HG02642 (cell line): ENCODE measurements at regions not wholly inside any gene's neighbourhood (a gene's known extent, or its start where the extent isn't known, plus 50 kb on each side); places are given as distances from the start of the nearest gene placed in this dataset.
A peak's percentile ranks its signal among the peaks of the same experiment; 100 is the strongest.

Experiments
- ATAC-seq: cut with Tn5 transposase; IDR thresholded peaks from one replicate; pipeline ENCODE4 v1.9.1; 2021; ENCODE audit warnings: mild to moderate bottlenecking; ENCODE audit not compliant: unreplicated experiment, poor library complexity

DNA sequence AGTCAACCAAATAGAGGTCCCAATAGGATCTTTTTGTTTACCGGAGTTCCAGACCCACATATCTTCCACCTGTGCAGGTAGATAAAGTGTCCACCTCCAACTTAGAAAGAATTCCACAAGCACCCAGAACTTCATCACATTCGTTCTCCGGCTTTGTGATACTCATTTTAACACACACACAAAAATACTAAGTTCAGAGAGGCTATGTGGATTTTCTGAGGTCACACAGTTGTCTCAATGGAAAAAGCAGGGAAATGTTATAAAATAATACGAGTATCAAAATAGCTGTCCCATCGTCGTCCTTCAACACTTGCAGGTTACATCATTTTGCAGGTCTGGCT is 137.5 kb downstream of the TMCO5A start:
- no peak for ATAC-seq

DNA sequence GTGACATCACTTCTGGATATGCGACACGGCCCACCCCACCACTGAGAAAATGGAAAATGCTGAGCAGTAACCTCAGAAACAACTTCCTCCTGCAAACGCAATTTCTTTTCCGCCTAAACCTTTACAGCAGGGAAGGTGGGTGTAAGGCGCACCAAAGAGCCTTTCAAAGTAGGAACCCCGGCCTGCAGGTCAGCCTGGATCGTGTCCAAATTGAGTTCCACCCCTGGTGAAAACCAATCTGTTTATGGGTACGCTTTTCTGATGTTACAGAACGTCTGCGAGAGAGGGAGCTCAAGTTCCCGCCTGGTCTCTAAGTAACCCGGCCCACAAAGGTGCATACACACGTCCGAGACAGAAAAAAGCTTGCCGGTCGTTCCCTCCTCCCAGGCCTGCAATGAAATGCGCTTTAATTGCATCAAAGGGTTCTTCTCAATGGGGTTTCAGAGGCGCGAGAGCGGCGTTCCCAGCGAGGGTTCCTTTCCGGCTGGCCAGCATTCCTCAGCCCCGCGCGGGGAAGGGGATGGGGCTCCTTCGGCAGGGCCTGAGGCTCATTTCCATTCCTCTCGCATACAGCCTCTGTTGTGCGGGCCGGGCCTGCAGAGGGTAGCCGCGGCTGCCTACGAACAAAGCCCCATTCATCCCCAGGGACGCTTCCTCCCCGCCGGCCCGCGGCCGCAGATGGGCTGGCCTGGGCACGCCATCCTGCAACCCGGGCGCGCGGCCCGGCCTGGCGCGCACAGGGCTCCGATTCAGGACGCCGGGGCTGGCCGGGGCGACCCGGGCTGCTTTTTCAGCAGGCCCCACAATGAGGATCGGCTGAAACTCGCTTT is 138.1 kb downstream of the TMCO5A start:
- ATAC-seq = peak; percentile 70

- ATAC-seq = no peak
These were observed 138.9 kb downstream of the TMCO5A start for GRCh38 chr15:38073178-38073946.

GRCh38 chr15:38074029-38074428 is 139.6 kb downstream of the TMCO5A start:
- no peak for ATAC-seq

- ATAC-seq = no peak
These were observed 141.0 kb downstream of the TMCO5A start for GRCh38 chr15:38075466-38075865.

- no peak for ATAC-seq
These were observed 142.3 kb downstream of the TMCO5A start for GRCh38 chr15:38076786-38077185.

GRCh38 chr15:38079236-38079635 is 144.8 kb downstream of the TMCO5A start:
- ATAC-seq = no peak

- ATAC-seq = no peak
These were observed 146.3 kb downstream of the TMCO5A start for GRCh38 chr15:38080651-38081275.

- ATAC-seq = peak; percentile 75
These were observed 149.8 kb downstream of the TMCO5A start for GRCh38 chr15:38084289-38084688.

DNA sequence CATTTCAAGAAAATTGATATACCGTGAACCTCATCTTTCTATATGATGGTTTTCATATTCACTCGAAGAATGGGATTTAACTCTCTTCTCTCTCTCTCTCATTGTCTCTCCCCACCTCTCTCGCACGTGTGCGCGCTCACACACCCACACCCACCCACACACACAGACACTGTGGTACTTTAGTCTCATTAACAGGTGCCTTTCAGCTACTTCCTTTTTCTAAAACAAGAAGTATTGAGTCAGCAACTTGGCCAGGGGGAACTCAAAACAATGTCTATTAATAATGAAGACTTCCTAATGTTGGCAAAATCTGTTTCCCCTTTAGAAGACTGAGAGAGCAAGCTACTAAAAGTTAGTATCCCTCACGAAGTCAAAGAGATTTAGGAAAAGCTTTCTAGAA is 150.7 kb downstream of the TMCO5A start:
- peak; percentile 88 for ATAC-seq

- peak; percentile 37 for ATAC-seq
These were observed 151.6 kb downstream of the TMCO5A start for GRCh38 chr15:38085931-38086568.

DNA sequence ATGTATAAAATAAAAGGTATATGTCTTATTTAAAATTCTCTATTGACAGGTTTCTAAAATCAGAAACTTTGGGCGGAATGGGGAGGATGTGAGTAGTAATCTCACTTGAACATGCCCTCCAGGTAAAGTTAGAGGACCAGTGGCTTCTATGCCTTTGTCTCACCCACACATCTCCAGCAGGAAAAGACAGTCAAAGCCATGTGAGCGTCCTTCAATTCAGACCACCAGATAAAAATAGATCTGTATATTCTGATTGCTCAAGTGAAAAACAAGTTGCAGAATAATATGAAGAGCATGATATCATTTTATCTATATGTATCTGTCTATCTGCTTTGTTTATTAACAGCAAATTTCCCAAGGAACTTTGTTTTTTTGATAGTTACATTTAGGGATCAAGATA is 152.2 kb downstream of the TMCO5A start:
- ATAC-seq = no peak

DNA sequence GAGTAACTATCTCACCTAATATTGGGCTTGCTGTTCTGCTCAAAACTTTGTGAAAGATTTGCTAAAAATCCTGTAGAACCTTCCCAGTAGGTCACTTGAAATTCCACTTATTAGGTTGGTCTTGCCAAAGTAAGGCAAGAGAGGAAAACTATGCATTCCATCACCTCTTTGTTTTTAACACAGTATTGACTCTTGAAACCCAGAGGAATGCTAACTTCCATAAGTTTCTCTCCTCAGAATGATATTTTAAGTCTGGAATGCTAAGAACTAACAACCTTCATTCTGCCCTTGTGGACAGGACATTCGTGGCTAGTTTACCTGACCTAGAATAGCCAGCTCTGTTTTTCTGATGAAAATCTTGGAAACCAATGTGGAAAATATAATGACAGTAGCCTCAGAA is 154.5 kb downstream of the TMCO5A start:
- no peak for ATAC-seq

DNA sequence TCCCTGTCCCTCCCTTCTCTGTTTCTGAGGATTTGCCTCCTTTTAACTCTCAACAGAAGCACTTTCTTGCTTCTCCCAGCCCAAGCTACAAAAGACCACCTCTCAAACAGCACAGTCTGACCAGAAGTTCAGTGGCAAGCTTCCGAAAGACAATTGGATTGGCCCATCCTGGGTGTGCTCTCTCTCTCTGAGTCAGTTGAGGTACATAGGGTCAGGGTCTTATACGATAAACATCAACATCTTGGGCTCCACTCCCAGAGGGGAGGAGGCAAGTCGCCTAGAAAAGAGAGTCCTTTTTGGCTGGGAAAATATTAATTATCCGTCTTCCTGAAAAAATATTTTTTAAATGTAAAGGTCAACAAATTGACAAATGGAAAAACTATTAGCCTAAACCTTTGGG is 155.8 kb downstream of the TMCO5A start:
- no peak for ATAC-seq

- ATAC-seq = no peak
These were observed 156.2 kb downstream of the TMCO5A start for GRCh38 chr15:38090678-38091077.

GRCh38 chr15:38091078-38091645 is 156.7 kb downstream of the TMCO5A start:
- no peak for ATAC-seq

DNA sequence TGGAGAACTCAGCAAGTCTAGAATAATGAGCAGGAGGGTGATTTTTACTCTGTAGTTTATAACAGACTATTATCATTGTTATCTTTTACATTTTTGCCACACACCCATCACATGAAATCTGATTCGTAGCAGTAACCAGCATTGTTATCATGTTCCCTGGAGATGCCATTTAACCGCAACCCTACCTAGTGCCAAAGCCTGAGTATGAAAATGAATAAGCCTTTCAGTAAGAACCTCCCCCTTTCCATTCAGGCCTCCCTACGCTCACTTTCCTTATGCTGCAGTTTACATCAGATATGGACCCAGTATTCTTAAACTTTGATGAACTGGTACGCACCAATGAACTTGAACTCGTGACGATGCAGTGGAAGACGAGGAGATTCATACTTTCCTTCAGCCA is 158.7 kb upstream of the SPRED1 start:
- no peak for ATAC-seq

DNA sequence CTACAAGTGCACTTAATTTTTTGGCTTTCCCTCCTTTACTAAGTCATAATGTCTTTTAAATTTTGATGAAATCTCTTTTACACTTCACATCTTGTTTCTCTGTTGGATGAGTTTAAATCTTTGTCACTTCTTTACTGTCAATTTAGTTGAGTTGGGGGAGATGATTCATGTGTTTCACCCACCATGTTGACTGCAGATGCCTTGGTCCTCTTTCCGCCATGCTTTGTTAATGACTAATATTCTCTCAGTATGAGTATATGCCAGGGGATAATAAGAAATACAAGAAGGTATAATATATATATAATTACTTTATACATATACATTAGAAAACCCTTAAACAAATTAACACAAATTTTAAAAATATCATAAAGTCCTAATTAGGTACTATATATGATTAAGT is 149.7 kb upstream of the SPRED1 start:
- no peak for ATAC-seq

GRCh38 chr15:38103564-38103963 is 149.1 kb upstream of the SPRED1 start:
- no peak for ATAC-seq

- ATAC-seq = no peak
These were observed 141.6 kb upstream of the SPRED1 start for GRCh38 chr15:38111070-38111469.

GRCh38 chr15:38112406-38112805 is 140.2 kb upstream of the SPRED1 start:
- ATAC-seq = no peak
